ENCODE measurements at regions not wholly inside any gene's neighbourhood (a gene's known extent, or its start where the extent isn't known, plus 50 kb on each side); places are given as distances from the start of the nearest gene placed in this dataset.

GRCh38 chr4:126582737-126583136, 1050.0 kb upstream of the INTU start:
- TF ChIP-seq, protein P1, sequence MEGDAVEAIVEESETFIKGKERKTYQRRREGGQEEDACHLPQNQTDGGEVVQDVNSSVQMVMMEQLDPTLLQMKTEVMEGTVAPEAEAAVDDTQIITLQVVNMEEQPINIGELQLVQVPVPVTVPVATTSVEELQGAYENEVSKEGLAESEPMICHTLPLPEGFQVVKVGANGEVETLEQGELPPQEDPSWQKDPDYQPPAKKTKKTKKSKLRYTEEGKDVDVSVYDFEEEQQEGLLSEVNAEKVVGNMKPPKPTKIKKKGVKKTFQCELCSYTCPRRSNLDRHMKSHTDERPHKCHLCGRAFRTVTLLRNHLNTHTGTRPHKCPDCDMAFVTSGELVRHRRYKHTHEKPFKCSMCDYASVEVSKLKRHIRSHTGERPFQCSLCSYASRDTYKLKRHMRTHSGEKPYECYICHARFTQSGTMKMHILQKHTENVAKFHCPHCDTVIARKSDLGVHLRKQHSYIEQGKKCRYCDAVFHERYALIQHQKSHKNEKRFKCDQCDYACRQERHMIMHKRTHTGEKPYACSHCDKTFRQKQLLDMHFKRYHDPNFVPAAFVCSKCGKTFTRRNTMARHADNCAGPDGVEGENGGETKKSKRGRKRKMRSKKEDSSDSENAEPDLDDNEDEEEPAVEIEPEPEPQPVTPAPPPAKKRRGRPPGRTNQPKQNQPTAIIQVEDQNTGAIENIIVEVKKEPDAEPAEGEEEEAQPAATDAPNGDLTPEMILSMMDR (IDR thresholded peaks at IDR 0.05), result no peak
- no peak for TF ChIP-seq EZH2 (IDR thresholded peaks at IDR 0.05; ENCODE audit: borderline replicate concordance, insufficient read depth, low read depth, low read length, poor library complexity, severe bottlenecking)

Data from B cell (primary cell).